Neutrophil (primary cell): ENCODE measurements at regions not wholly inside any gene's neighbourhood (a gene's known extent, or its start where the extent isn't known, plus 50 kb on each side); places are given as distances from the start of the nearest gene placed in this dataset.

Experiments used
- H3K27ac ChIP-seq: fragments of 200-600 bp; sonication (generic); 2 replicates; pipeline ENCODE4 v1.5.1; 2016; ENCODE audit warnings: mild to moderate bottlenecking, moderate library complexity
- H3K27me3 ChIP-seq: fragments of 200-600 bp; sonication (generic); 2 replicates; pipeline ENCODE4 v1.6.0; 2016; ENCODE audit warnings: mild to moderate bottlenecking
- H3K36me3 ChIP-seq: fragments of 200-600 bp; sonication (generic); 2 replicates; pipeline ENCODE4 v1.5.1; 2017
- H3K4me1 ChIP-seq, 2 experiments: fragments of 200-600 bp in 1 of 2; sonication (generic) in 1 of 2; 1 replicate in 1 of 2; 2 replicates in 1 of 2; pipeline versions ENCODE4 v1.5.1 to v1.6.1; 2013 to 2016; ENCODE audit warnings: low read depth in 1 of 2, low read length in 1 of 2, mild to moderate bottlenecking in 1 of 2, moderate library complexity in 1 of 2; ENCODE audit not compliant: control insufficient read depth in 1 of 2, insufficient read depth in 1 of 2
- H3K4me3 ChIP-seq, 2 experiments: fragments of 200-600 bp in 1 of 2; sonication (generic) in 1 of 2; 1 replicate in 1 of 2; 2 replicates in 1 of 2; pipeline ENCODE4 v1.5.1; 2013 to 2016; ENCODE audit warnings: low read depth in 1 of 2, low read length in 1 of 2, mild to moderate bottlenecking in 1 of 2, moderate library complexity in 1 of 2
- H3K9me3 ChIP-seq: fragments of 200-600 bp; sonication (generic); 2 replicates; pipeline ENCODE4 v1.5.1; 2016
- CTCF ChIP-seq: fragments of 200-600 bp; sonication (generic); IDR thresholded peaks from 2 replicates; pipeline ENCODE4 v1.5.1; 2016; ENCODE audit warnings: antibody characterized with exemption

- Histone ChIP-seq H3K27ac (no peak overlapping the region), H3K4me1 (no peaks in the 10 kb centered on the region), H3K27me3 (no peaks in the 10 kb centered on the region), H3K9me3 (no peaks in the 10 kb centered on the region), H3K36me3 (no peaks in the 10 kb centered on the region), H3K4me3 (no peak overlapping the region)
- TF ChIP-seq CTCF, result no peak
Measured at GRCh38 chr19:29336425-29336824, 123.5 kb upstream of the UQCRFS1 start.

GRCh38 chr19:29337029-29337428, 124.1 kb upstream of the UQCRFS1 start:
- Histone ChIP-seq H3K27me3 (no peaks in the 10 kb centered on the region), H3K36me3 (no peaks in the 10 kb centered on the region), H3K9me3 (no peaks in the 10 kb centered on the region), H3K27ac (no peak overlapping the region), H3K4me3 (no peak overlapping the region), H3K4me1 (no peaks in the 10 kb centered on the region)
- no peak for TF ChIP-seq CTCF

GRCh38 chr19:29338480-29338879, 125.5 kb upstream of the UQCRFS1 start:
- Histone ChIP-seq H3K4me3 (no peak overlapping the region), H3K4me1 (no peaks in the 10 kb centered on the region), H3K27ac (no peak overlapping the region), H3K36me3 (no peaks in the 10 kb centered on the region), H3K9me3 (no peaks in the 10 kb centered on the region), H3K27me3 (no peaks in the 10 kb centered on the region)
- no peak for TF ChIP-seq CTCF

- no peak overlapping the region for H3K4me3 ChIP-seq
- H3K4me1 ChIP-seq, result no peaks in the 10 kb centered on the region
- H3K9me3 ChIP-seq, result no peaks in the 10 kb centered on the region
- no peaks in the 10 kb centered on the region for H3K27me3 ChIP-seq
- TF ChIP-seq CTCF, result no peak
- no peaks in the 10 kb centered on the region for H3K36me3 ChIP-seq
- no peak overlapping the region for H3K27ac ChIP-seq
Measured at GRCh38 chr19:29342721-29343120, 129.8 kb upstream of the UQCRFS1 start.

- Histone ChIP-seq H3K27me3 (peaks cover 14% of the 10 kb centered on the region), H3K27ac (no peak overlapping the region), H3K36me3 (no peaks in the 10 kb centered on the region), H3K4me1 (no peaks in the 10 kb centered on the region), H3K9me3 (no peaks in the 10 kb centered on the region), H3K4me3 (no peak overlapping the region)
- no peak for TF ChIP-seq CTCF
Measured at GRCh38 chr19:29364224-29364726, 151.3 kb upstream of the UQCRFS1 start.

GRCh38 chr19:29364999-29365398, 152.0 kb upstream of the UQCRFS1 start:
- H3K9me3 ChIP-seq, result no peaks in the 10 kb centered on the region
- H3K36me3 ChIP-seq, result no peaks in the 10 kb centered on the region
- TF ChIP-seq CTCF, result no peak
- H3K4me1 ChIP-seq, result no peaks in the 10 kb centered on the region
- H3K27ac ChIP-seq, result no peak overlapping the region
- peaks cover 14% of the 10 kb centered on the region for H3K27me3 ChIP-seq
- H3K4me3 ChIP-seq, result no peak overlapping the region
